WTC11 (cell line): ENCODE measurements at regions not wholly inside any gene's neighbourhood (a gene's known extent, or its start where the extent isn't known, plus 50 kb on each side); places are given as distances from the start of the nearest gene placed in this dataset.

ENCODE experiments used
- ATAC-seq: fragments of 200-7000 bp; cut with Tn5 transposase; 2 replicates; pipeline ENCODE4 v1.10.0; 2021; ENCODE audit warnings: mild to moderate bottlenecking, moderate library complexity
- CTCF ChIA-PET: fragments of 300-600 bp; sonication (Branson Sonifier 250); formaldehyde crosslinking; loops from one replicate; lab custom pipeline; 2021; ENCODE audit warnings: antibody characterized with exemption; lab: Charles Lee
- POLR2A ChIA-PET: fragments of 350-600 bp; sonication (Branson Sonifier 250); formaldehyde crosslinking; loops from one replicate; lab custom pipeline; 2021; ENCODE audit warnings: antibody characterized with exemption; lab: Charles Lee
- DNase-seq: peaks from one replicate; pipeline ENCODE4 v3.0.0; 2021; ENCODE audit warnings: low spot score
- H3K27ac Mint-ChIP-seq: 2 replicates; pipeline ENCODE4 v1.8.0; 2021; ENCODE audit warnings: mixed read lengths
- H3K27me3 Mint-ChIP-seq: 2 replicates; pipeline ENCODE4 v1.8.0; 2021; ENCODE audit warnings: low read depth, mild to moderate bottlenecking, moderate library complexity, mixed read lengths
- H3K36me3 Mint-ChIP-seq: 2 replicates; pipeline ENCODE4 v1.8.0; 2021; ENCODE audit warnings: mixed read lengths
- H3K4me1 Mint-ChIP-seq: 2 replicates; pipeline ENCODE4 v1.8.0; 2022; ENCODE audit warnings: mixed read lengths
- H3K4me3 Mint-ChIP-seq: 2 replicates; pipeline ENCODE4 v1.8.0; 2021; ENCODE audit warnings: mild to moderate bottlenecking, moderate library complexity, mixed read lengths
- H3K9me3 Mint-ChIP-seq: 2 replicates; pipeline ENCODE4 v1.8.0; 2021; ENCODE audit warnings: mixed read lengths
- ATF1 ChIP-seq: sonication (generic); formaldehyde crosslinking; IDR thresholded peaks from 2 replicates; pipeline ENCODE4 v1.8.1; 2023; ENCODE audit warnings: mild to moderate bottlenecking, moderate library complexity, missing genetic modification reagents
- EMX1 ChIP-seq: fragments of 250-450 bp; sonication (Bioruptor Pico); IDR thresholded peaks from 2 replicates; pipeline ENCODE4 v1.8.0; 2021; ENCODE audit warnings: mild to moderate bottlenecking
- ESRRA ChIP-seq: sonication (generic); formaldehyde crosslinking; IDR thresholded peaks from 2 replicates; pipeline ENCODE4 v1.8.1; 2022; ENCODE audit warnings: mild to moderate bottlenecking, missing genetic modification reagents, borderline replicate concordance
- GABPB1 ChIP-seq: sonication (generic); formaldehyde crosslinking; IDR thresholded peaks from 2 replicates; pipeline ENCODE4 v1.8.1; 2023; ENCODE audit warnings: mild to moderate bottlenecking, missing genetic modification reagents
- JAZF1 ChIP-seq: fragments of 250-450 bp; sonication (Bioruptor Pico); IDR thresholded peaks from 2 replicates; pipeline ENCODE4 v1.9.0; 2021; ENCODE audit warnings: moderate library complexity, mild to moderate bottlenecking, inconsistent platforms
- MXD4 ChIP-seq: fragments of 250-450 bp; sonication (Bioruptor Pico); IDR thresholded peaks from 2 replicates; pipeline ENCODE4 v1.8.0; 2021; ENCODE audit warnings: mild to moderate bottlenecking, moderate library complexity, borderline replicate concordance
- MYBL2 ChIP-seq: sonication (generic); formaldehyde crosslinking; IDR thresholded peaks from 2 replicates; pipeline ENCODE4 v1.8.1; 2023; ENCODE audit warnings: mild to moderate bottlenecking, moderate library complexity, missing genetic modification reagents
- NFATC4 ChIP-seq: fragments of 250-450 bp; sonication (Bioruptor Pico); IDR thresholded peaks from 2 replicates; pipeline ENCODE4 v1.9.0; 2021; ENCODE audit warnings: mild to moderate bottlenecking
- RELA ChIP-seq: sonication (generic); formaldehyde crosslinking; IDR thresholded peaks from 2 replicates; pipeline ENCODE4 v1.8.1; 2022; ENCODE audit warnings: missing genetic modification reagents, mild to moderate bottlenecking, borderline replicate concordance
- SP1 ChIP-seq: sonication (generic); formaldehyde crosslinking; conservative IDR thresholded peaks from 2 replicates; pipeline ENCODE4 v1.8.1; 2022; ENCODE audit warnings: missing genetic modification reagents
- ZNF416 ChIP-seq: fragments of 250-450 bp; sonication (Bioruptor Pico); IDR thresholded peaks from 2 replicates; pipeline ENCODE4 v1.9.0; 2021; ENCODE audit warnings: mild to moderate bottlenecking, inconsistent platforms
- ZNF423 ChIP-seq: fragments of 250-450 bp; sonication (Bioruptor Pico); IDR thresholded peaks from 2 replicates; pipeline ENCODE4 v2.1.2; 2022; ENCODE audit warnings: mild to moderate bottlenecking, moderate library complexity
- ZNF671 ChIP-seq: fragments of 250-450 bp; sonication (Bioruptor Pico); IDR thresholded peaks from 2 replicates; pipeline ENCODE4 v1.8.0; 2021; ENCODE audit warnings: mild to moderate bottlenecking
- TF ChIP-seq, protein P1 (sequence below): sonication (generic); formaldehyde crosslinking; IDR thresholded peaks from 2 replicates; pipeline ENCODE4 v1.8.1; 2023; ENCODE audit warnings: mild to moderate bottlenecking, missing genetic modification reagents, borderline replicate concordance
- TF ChIP-seq, protein P2 (sequence below): sonication (generic); formaldehyde crosslinking; IDR thresholded peaks from 2 replicates; pipeline ENCODE4 v1.8.1; 2022; ENCODE audit warnings: low read depth, mild to moderate bottlenecking, moderate library complexity, missing genetic modification reagents, borderline replicate concordance
- TF ChIP-seq, protein P3 (sequence below): sonication (generic); formaldehyde crosslinking; IDR thresholded peaks from 2 replicates; pipeline ENCODE4 v1.8.1; 2023; ENCODE audit warnings: mild to moderate bottlenecking, moderate library complexity, missing genetic modification reagents
- TF ChIP-seq, protein P4 (sequence below): sonication (generic); formaldehyde crosslinking; IDR thresholded peaks from 2 replicates; pipeline ENCODE4 v1.8.0; 2023; ENCODE audit warnings: mild to moderate bottlenecking, missing genetic modification reagents
- TF ChIP-seq, protein P5 (sequence below): sonication (generic); formaldehyde crosslinking; IDR thresholded peaks from 2 replicates; pipeline ENCODE4 v1.8.1; 2022; ENCODE audit warnings: missing genetic modification reagents, borderline replicate concordance
- TF ChIP-seq, protein P6 (sequence below): sonication (generic); formaldehyde crosslinking; IDR thresholded peaks from 2 replicates; pipeline ENCODE4 v1.8.0; 2022; ENCODE audit warnings: mild to moderate bottlenecking, missing genetic modification reagents
- TF ChIP-seq, protein P7 (sequence below): fragments of 200-600 bp; IDR thresholded peaks from 2 replicates; pipeline ENCODE4 v1.8.0; 2022; ENCODE audit warnings: antibody characterized with exemption

DNA sequence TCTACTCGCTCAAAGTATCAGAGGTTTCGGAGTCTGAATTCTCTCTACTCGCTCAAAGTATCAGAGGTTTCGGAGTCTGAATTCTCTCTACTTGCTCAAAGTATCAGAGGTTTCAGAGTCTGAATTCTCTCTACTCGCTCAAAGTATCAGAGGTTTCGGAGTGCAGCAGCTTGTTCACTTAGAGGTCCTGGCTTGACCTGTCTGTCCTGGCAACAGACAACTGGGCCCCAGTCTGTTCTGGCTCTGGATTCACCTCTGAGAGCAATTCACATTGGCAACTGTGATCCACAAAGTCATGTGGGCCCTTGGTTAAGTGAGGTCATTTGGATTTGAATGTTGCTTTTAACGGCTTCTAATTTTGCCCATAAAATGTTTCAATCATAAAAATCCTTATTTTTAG, 63.9 kb upstream of the ST8SIA6 start (continued):
- TF ChIP-seq, protein P1, sequence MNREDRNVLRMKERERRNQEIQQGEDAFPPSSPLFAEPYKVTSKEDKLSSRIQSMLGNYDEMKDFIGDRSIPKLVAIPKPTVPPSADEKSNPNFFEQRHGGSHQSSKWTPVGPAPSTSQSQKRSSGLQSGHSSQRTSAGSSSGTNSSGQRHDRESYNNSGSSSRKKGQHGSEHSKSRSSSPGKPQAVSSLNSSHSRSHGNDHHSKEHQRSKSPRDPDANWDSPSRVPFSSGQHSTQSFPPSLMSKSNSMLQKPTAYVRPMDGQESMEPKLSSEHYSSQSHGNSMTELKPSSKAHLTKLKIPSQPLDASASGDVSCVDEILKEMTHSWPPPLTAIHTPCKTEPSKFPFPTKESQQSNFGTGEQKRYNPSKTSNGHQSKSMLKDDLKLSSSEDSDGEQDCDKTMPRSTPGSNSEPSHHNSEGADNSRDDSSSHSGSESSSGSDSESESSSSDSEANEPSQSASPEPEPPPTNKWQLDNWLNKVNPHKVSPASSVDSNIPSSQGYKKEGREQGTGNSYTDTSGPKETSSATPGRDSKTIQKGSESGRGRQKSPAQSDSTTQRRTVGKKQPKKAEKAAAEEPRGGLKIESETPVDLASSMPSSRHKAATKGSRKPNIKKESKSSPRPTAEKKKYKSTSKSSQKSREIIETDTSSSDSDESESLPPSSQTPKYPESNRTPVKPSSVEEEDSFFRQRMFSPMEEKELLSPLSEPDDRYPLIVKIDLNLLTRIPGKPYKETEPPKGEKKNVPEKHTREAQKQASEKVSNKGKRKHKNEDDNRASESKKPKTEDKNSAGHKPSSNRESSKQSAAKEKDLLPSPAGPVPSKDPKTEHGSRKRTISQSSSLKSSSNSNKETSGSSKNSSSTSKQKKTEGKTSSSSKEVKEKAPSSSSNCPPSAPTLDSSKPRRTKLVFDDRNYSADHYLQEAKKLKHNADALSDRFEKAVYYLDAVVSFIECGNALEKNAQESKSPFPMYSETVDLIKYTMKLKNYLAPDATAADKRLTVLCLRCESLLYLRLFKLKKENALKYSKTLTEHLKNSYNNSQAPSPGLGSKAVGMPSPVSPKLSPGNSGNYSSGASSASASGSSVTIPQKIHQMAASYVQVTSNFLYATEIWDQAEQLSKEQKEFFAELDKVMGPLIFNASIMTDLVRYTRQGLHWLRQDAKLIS (CRISPR knock-in tag): no peak
- TF ChIP-seq EMX1 (CRISPR knock-in tag) (no peak), ATF1 (CRISPR knock-in tag) (no peak), ESRRA (CRISPR knock-in tag) (no peak), ZNF423 (CRISPR knock-in tag) (no peak), JAZF1 (CRISPR knock-in tag) (no peak)
- TF ChIP-seq, protein P2, sequence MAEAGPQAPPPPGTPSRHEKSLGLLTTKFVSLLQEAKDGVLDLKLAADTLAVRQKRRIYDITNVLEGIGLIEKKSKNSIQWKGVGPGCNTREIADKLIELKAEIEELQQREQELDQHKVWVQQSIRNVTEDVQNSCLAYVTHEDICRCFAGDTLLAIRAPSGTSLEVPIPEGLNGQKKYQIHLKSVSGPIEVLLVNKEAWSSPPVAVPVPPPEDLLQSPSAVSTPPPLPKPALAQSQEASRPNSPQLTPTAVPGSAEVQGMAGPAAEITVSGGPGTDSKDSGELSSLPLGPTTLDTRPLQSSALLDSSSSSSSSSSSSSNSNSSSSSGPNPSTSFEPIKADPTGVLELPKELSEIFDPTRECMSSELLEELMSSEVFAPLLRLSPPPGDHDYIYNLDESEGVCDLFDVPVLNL (CRISPR knock-in tag): no peak
- TF ChIP-seq, protein P3, sequence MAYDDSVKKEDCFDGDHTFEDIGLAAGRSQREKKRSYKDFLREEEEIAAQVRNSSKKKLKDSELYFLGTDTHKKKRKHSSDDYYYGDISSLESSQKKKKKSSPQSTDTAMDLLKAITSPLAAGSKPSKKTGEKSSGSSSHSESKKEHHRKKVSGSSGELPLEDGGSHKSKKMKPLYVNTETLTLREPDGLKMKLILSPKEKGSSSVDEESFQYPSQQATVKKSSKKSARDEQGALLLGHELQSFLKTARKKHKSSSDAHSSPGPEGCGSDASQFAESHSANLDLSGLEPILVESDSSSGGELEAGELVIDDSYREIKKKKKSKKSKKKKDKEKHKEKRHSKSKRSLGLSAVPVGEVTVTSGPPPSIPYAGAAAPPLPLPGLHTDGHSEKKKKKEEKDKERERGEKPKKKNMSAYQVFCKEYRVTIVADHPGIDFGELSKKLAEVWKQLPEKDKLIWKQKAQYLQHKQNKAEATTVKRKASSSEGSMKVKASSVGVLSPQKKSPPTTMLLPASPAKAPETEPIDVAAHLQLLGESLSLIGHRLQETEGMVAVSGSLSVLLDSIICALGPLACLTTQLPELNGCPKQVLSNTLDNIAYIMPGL: no peak
- TF ChIP-seq, protein P4, sequence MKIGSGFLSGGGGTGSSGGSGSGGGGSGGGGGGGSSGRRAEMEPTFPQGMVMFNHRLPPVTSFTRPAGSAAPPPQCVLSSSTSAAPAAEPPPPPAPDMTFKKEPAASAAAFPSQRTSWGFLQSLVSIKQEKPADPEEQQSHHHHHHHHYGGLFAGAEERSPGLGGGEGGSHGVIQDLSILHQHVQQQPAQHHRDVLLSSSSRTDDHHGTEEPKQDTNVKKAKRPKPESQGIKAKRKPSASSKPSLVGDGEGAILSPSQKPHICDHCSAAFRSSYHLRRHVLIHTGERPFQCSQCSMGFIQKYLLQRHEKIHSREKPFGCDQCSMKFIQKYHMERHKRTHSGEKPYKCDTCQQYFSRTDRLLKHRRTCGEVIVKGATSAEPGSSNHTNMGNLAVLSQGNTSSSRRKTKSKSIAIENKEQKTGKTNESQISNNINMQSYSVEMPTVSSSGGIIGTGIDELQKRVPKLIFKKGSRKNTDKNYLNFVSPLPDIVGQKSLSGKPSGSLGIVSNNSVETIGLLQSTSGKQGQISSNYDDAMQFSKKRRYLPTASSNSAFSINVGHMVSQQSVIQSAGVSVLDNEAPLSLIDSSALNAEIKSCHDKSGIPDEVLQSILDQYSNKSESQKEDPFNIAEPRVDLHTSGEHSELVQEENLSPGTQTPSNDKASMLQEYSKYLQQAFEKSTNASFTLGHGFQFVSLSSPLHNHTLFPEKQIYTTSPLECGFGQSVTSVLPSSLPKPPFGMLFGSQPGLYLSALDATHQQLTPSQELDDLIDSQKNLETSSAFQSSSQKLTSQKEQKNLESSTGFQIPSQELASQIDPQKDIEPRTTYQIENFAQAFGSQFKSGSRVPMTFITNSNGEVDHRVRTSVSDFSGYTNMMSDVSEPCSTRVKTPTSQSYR (CRISPR knock-in tag): no peak

DNA sequence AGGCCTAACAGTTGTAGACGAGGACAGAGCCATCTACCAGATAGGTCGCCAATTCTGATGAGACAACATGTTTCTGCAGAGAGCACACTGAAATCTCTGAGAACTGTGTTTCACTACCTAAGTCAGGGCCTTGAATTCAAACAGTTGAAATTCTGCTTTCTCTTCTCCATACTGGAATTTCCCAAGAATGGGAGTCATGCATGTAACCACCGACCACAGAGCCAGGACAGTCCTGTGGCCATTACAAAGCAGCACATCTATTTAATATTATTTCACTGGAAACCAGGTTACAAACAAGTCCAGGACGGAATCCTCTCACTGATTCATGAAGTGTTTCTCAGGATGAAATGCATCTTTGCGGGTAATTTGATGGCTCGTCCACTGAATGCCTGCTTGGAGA, 62.0 kb upstream of the ST8SIA6 start:
- H3K4me3 Mint-ChIP-seq: no peak overlapping the region
- DNase-seq: no peak
- ChIA-PET POLR2A (no interaction called here), CTCF (no interaction called here)
- H3K27ac Mint-ChIP-seq: no peak overlapping the region
- no peaks in the 10 kb centered on the region; the same call in 1 of the 2 replicates for H3K27me3 Mint-ChIP-seq
- peaks cover 5% of the 10 kb centered on the region; the same call in 1 of the 2 replicates for H3K4me1 Mint-ChIP-seq
- H3K36me3 Mint-ChIP-seq: peaks cover 4% of the 10 kb centered on the region
- TF ChIP-seq MYBL2 (CRISPR knock-in tag): no peak
- no peak for TF ChIP-seq ESRRA (CRISPR knock-in tag)
- TF ChIP-seq RELA: no peak
- TF ChIP-seq, protein P5, sequence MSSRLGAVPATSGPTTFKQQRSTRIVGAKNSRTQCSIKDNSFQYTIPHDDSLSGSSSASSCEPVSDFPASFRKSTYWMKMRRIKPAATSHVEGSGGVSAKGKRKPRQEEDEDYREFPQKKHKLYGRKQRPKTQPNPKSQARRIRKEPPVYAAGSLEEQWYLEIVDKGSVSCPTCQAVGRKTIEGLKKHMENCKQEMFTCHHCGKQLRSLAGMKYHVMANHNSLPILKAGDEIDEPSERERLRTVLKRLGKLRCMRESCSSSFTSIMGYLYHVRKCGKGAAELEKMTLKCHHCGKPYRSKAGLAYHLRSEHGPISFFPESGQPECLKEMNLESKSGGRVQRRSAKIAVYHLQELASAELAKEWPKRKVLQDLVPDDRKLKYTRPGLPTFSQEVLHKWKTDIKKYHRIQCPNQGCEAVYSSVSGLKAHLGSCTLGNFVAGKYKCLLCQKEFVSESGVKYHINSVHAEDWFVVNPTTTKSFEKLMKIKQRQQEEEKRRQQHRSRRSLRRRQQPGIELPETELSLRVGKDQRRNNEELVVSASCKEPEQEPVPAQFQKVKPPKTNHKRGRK (CRISPR knock-in tag): no peak
- no peak for TF ChIP-seq MXD4
- no peak for TF ChIP-seq GABPB1 (CRISPR knock-in tag)
- TF ChIP-seq SP1 (CRISPR knock-in tag): no peak
- TF ChIP-seq, protein P6, sequence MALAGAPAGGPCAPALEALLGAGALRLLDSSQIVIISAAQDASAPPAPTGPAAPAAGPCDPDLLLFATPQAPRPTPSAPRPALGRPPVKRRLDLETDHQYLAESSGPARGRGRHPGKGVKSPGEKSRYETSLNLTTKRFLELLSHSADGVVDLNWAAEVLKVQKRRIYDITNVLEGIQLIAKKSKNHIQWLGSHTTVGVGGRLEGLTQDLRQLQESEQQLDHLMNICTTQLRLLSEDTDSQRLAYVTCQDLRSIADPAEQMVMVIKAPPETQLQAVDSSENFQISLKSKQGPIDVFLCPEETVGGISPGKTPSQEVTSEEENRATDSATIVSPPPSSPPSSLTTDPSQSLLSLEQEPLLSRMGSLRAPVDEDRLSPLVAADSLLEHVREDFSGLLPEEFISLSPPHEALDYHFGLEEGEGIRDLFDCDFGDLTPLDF: no peak
- TF ChIP-seq, protein P2 (CRISPR knock-in tag): no peak
- no peak for TF ChIP-seq NFATC4 (CRISPR knock-in tag)
- TF ChIP-seq JAZF1 (CRISPR knock-in tag): no peak
- no peak for TF ChIP-seq ZNF416
- no peak for TF ChIP-seq ZNF671 (CRISPR knock-in tag)
- TF ChIP-seq, protein P7, sequence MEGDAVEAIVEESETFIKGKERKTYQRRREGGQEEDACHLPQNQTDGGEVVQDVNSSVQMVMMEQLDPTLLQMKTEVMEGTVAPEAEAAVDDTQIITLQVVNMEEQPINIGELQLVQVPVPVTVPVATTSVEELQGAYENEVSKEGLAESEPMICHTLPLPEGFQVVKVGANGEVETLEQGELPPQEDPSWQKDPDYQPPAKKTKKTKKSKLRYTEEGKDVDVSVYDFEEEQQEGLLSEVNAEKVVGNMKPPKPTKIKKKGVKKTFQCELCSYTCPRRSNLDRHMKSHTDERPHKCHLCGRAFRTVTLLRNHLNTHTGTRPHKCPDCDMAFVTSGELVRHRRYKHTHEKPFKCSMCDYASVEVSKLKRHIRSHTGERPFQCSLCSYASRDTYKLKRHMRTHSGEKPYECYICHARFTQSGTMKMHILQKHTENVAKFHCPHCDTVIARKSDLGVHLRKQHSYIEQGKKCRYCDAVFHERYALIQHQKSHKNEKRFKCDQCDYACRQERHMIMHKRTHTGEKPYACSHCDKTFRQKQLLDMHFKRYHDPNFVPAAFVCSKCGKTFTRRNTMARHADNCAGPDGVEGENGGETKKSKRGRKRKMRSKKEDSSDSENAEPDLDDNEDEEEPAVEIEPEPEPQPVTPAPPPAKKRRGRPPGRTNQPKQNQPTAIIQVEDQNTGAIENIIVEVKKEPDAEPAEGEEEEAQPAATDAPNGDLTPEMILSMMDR: no peak
- H3K9me3 Mint-ChIP-seq: peaks cover 15% of the 10 kb centered on the region
- no peak for ATAC-seq
